Esophagus muscularis mucosa (tissue), 3 donors: ENCODE measurements at regions not wholly inside any gene's neighbourhood (a gene's known extent, or its start where the extent isn't known, plus 50 kb on each side); places are given as distances from the start of the nearest gene placed in this dataset.

Experiments used
- CTCF ChIP-seq, 3 experiments: fragments of 200-600 bp in 2 of 3; fragments of 450-650 bp in 1 of 3; sonication (generic) in 2 of 3; IDR thresholded peaks; one replicate each; pipeline ENCODE4 v1.5.1; 2017 to 2019; ENCODE audit warnings: antibody characterized with exemption in 3 of 3, mild to moderate bottlenecking in 2 of 3, moderate library complexity in 1 of 3
- POLR2AphosphoS5 ChIP-seq, 2 donors: sonication (generic); formaldehyde crosslinking; IDR thresholded peaks; one replicate each; pipeline ENCODE4 v1.6.1; 2017; ENCODE audit warnings: antibody characterized with exemption in 2 of 2

- TF ChIP-seq POLR2AphosphoS5 (IDR thresholded peaks at IDR 0.05) (no peak), CTCF (IDR thresholded peaks at IDR 0.05) (no peak)
These were observed 345.1 kb downstream of the GLRX3 start for GRCh38 chr10:130481076-130481930.
